Ishikawa (cell line): ENCODE measurements at regions not wholly inside any gene's neighbourhood (a gene's known extent, or its start where the extent isn't known, plus 50 kb on each side); places are given as distances from the start of the nearest gene placed in this dataset.

Source experiments
- CEBPB ChIP-seq: IDR thresholded peaks from 2 replicates; pipeline ENCODE4 v1.6.1; 2012
- CREB1 ChIP-seq: IDR thresholded peaks from 2 replicates; pipeline ENCODE4 v1.6.1; 2012; ENCODE audit warnings: low read depth
- EGR1 ChIP-seq: IDR thresholded peaks from 2 replicates; pipeline ENCODE4 v1.6.1; 2012
- EP300 ChIP-seq: IDR thresholded peaks from 2 replicates; pipeline ENCODE4 v1.6.1; 2012; ENCODE audit warnings: borderline replicate concordance
- FOXM1 ChIP-seq: IDR thresholded peaks from 2 replicates; pipeline ENCODE4 v1.6.1; 2012; ENCODE audit warnings: low read depth, borderline replicate concordance
- MAX ChIP-seq: IDR thresholded peaks from 2 replicates; pipeline ENCODE4 v1.6.1; 2012
- NFIC ChIP-seq: IDR thresholded peaks from 2 replicates; pipeline ENCODE4 v1.6.1; 2012
- RAD21 ChIP-seq: IDR thresholded peaks from 2 replicates; pipeline ENCODE4 v1.6.1; 2012; ENCODE audit warnings: low read depth
- REST ChIP-seq: IDR thresholded peaks from 2 replicates; pipeline ENCODE4 v1.6.1; 2012; ENCODE audit warnings: low read depth, mild to moderate bottlenecking
- TAF1 ChIP-seq: IDR thresholded peaks from 2 replicates; pipeline ENCODE4 v1.6.1; 2012; ENCODE audit warnings: low read depth, mild to moderate bottlenecking
- TCF12 ChIP-seq: IDR thresholded peaks from 2 replicates; pipeline ENCODE4 v1.6.1; 2012; ENCODE audit warnings: low read depth
- USF1 ChIP-seq: IDR thresholded peaks from 2 replicates; pipeline ENCODE4 v1.6.1; 2012
- YY1 ChIP-seq: IDR thresholded peaks from 2 replicates; pipeline ENCODE4 v1.6.1; 2012; ENCODE audit warnings: low read depth
- ZBTB7A ChIP-seq: IDR thresholded peaks from 2 replicates; pipeline ENCODE4 v1.6.1; 2012; ENCODE audit warnings: low read depth

GRCh38 chr2:211070547-211070946, 514.1 kb downstream of the CPS1 start:
- TF ChIP-seq MAX (no peak), TAF1 (no peak), TCF12 (no peak), EP300 (no peak), CEBPB (no peak), FOXM1 (no peak), REST (no peak), YY1 (no peak), RAD21 (no peak), NFIC (no peak), ZBTB7A (no peak), USF1 (no peak), EGR1 (no peak), CREB1 (no peak)
